Trophoblast cell (in vitro differentiated cells and primary cell): ENCODE measurements at regions not wholly inside any gene's neighbourhood (a gene's known extent, or its start where the extent isn't known, plus 50 kb on each side); places are given as distances from the start of the nearest gene placed in this dataset.
"Not testable (repeated sequence)": the region's sequence is repeated elsewhere in the genome, so short reads cannot be mapped to it uniquely, and the experiment has no call there.

Experiments used
- DNase-seq, 2 donors: peaks; one replicate each; pipeline ENCODE4 v3.0.0-alpha.2; 2016
- H2AFZ ChIP-seq: 2 replicates; pipeline ENCODE4 v1.6.1; 2013; ENCODE audit warnings: low read length, moderate library complexity, mild to moderate bottlenecking; ENCODE audit not compliant: insufficient read depth, poor library complexity
- H2AK5ac ChIP-seq: 2 replicates; pipeline ENCODE4 v1.6.1; 2013; ENCODE audit warnings: mild to moderate bottlenecking, low read length
- H2BK120ac ChIP-seq: 2 replicates; pipeline ENCODE4 v1.6.1; 2013; ENCODE audit warnings: low read length, mild to moderate bottlenecking, moderate library complexity; ENCODE audit not compliant: insufficient read depth, poor library complexity
- H2BK12ac ChIP-seq: 2 replicates; pipeline ENCODE4 v1.6.1; 2013; ENCODE audit warnings: mild to moderate bottlenecking, low read length, moderate library complexity
- H2BK5ac ChIP-seq: 2 replicates; pipeline ENCODE4 v1.6.1; 2013; ENCODE audit warnings: low read length, low read depth, moderate library complexity, mild to moderate bottlenecking; ENCODE audit not compliant: poor library complexity
- H3K14ac ChIP-seq: 2 replicates; pipeline ENCODE4 v1.6.1; 2013; ENCODE audit warnings: mild to moderate bottlenecking, low read length
- H3K18ac ChIP-seq: 2 replicates; pipeline ENCODE4 v1.6.1; 2013; ENCODE audit warnings: mild to moderate bottlenecking, low read length
- H3K23ac ChIP-seq: 2 replicates; pipeline ENCODE4 v1.6.1; 2013; ENCODE audit warnings: low read length
- H3K27ac ChIP-seq: 2 replicates; pipeline ENCODE4 v1.5.1; 2013; ENCODE audit warnings: low read depth, mild to moderate bottlenecking, inconsistent platforms, low read length, moderate library complexity
- H3K27me3 ChIP-seq: 2 replicates; pipeline ENCODE4 v1.6.1; 2013; ENCODE audit warnings: inconsistent platforms, mild to moderate bottlenecking, low read length, moderate library complexity; ENCODE audit not compliant: insufficient read depth
- H3K36me3 ChIP-seq, 2 experiments: 1 replicate in 1 of 2; 2 replicates in 1 of 2; pipeline ENCODE4 v1.6.1; 2013; ENCODE audit warnings: low read length in 2 of 2, mild to moderate bottlenecking in 2 of 2, moderate library complexity in 1 of 2; ENCODE audit not compliant: insufficient read depth in 2 of 2, control insufficient read depth in 1 of 2
- H3K4ac ChIP-seq: 2 replicates; pipeline ENCODE4 v1.6.1; 2013; ENCODE audit warnings: low read depth, mild to moderate bottlenecking, low read length, moderate library complexity
- H3K4me1 ChIP-seq, 2 experiments: 1 replicate in 1 of 2; 2 replicates in 1 of 2; pipeline ENCODE4 v1.6.1; 2013; ENCODE audit warnings: low read length in 2 of 2, mild to moderate bottlenecking in 2 of 2, moderate library complexity in 1 of 2; ENCODE audit not compliant: insufficient read depth in 2 of 2, control insufficient read depth in 1 of 2
- H3K4me2 ChIP-seq: 2 replicates; pipeline ENCODE4 v1.6.1; 2013; ENCODE audit warnings: inconsistent platforms, mild to moderate bottlenecking, low read length, moderate library complexity
- H3K4me3 ChIP-seq: 2 replicates; pipeline ENCODE4 v1.5.1; 2013; ENCODE audit warnings: mild to moderate bottlenecking, low read depth, low read length, inconsistent platforms
- H3K79me1 ChIP-seq: one replicate; pipeline ENCODE4 v1.6.1; 2013; ENCODE audit warnings: low read length
- H3K79me2 ChIP-seq: 2 replicates; pipeline ENCODE4 v1.6.1; 2013; ENCODE audit warnings: low read length, mild to moderate bottlenecking; ENCODE audit not compliant: control insufficient read depth, insufficient read depth, poor library complexity
- H3K9ac ChIP-seq: 2 replicates; pipeline ENCODE4 v1.6.1; 2013; ENCODE audit warnings: mild to moderate bottlenecking, low read length
- H3K9me3 ChIP-seq: 2 replicates; pipeline ENCODE4 v1.6.1; 2013; ENCODE audit warnings: low read depth, mild to moderate bottlenecking, control low read depth, inconsistent platforms, low read length; ENCODE audit not compliant: insufficient read depth
- H4K12ac ChIP-seq: 2 replicates; pipeline ENCODE4 v1.6.1; 2013; ENCODE audit warnings: low read depth, mild to moderate bottlenecking, low read length, moderate library complexity
- H4K8ac ChIP-seq: 2 replicates; pipeline ENCODE4 v1.6.1; 2013; ENCODE audit warnings: low read depth, mild to moderate bottlenecking, low read length, moderate library complexity
- H4K91ac ChIP-seq: one replicate; pipeline ENCODE4 v1.6.1; 2013; ENCODE audit warnings: low read depth, mild to moderate bottlenecking, low read length, moderate library complexity
- WGBS: extraction: QIAGEN DNeasy Blood & Tissue Kit; methylation state at CpG from one replicate; pipeline ENCODE4 v1.1.7; 2013; ENCODE audit warnings: missing lambda C conversion rate; ENCODE audit not compliant: insufficient read length, insufficient coverage; ENCODE audit errors: extremely low coverage; 5-methylcytosine and 5-hydroxymethylcytosine counted together

- Histone ChIP-seq H2BK5ac (no peak overlapping the region), H3K79me1 (no peaks in the 10 kb centered on the region), H3K27me3 (no peaks in the 10 kb centered on the region), H3K4ac (no peak overlapping the region), H4K12ac (no peak overlapping the region), H3K9ac (no peak overlapping the region), H3K79me2 (no peaks in the 10 kb centered on the region), H3K14ac (no peak overlapping the region), H3K4me1 (no peaks in the 10 kb centered on the region), H2AFZ (no peak overlapping the region), H2BK120ac (no peak overlapping the region), H3K4me2 (no peak overlapping the region), H2BK12ac (no peak overlapping the region), H3K4me3 (no peak overlapping the region), H4K91ac (no peak overlapping the region), H4K8ac (no peak overlapping the region), H3K36me3 (no peaks in the 10 kb centered on the region), H3K18ac (no peak overlapping the region), H2AK5ac (no peak overlapping the region), H3K23ac (no peak overlapping the region), H3K9me3 (no peaks in the 10 kb centered on the region), H3K27ac (no peak overlapping the region)
- no CpG with 5 or more reads among the region's 1 CpG for WGBS
- no peak for DNase-seq
Observed at GRCh38 chr9:74147906-74148305, 349.2 kb upstream of the RORB start.

GRCh38 chr9:74172874-74173273 is 324.3 kb upstream of the RORB start:
- Histone ChIP-seq H3K4me3 (no peak overlapping the region), H3K18ac (no peak overlapping the region), H2BK120ac (no peak overlapping the region), H2BK5ac (no peak overlapping the region), H3K27ac (no peak overlapping the region), H3K27me3 (no peaks in the 10 kb centered on the region), H3K14ac (no peak overlapping the region), H4K8ac (no peak overlapping the region), H3K9ac (no peak overlapping the region), H3K4me2 (no peak overlapping the region), H2AK5ac (no peak overlapping the region), H3K4ac (no peak overlapping the region), H3K4me1 (no peaks in the 10 kb centered on the region), H2BK12ac (no peak overlapping the region), H3K79me2 (no peaks in the 10 kb centered on the region), H4K91ac (no peak overlapping the region), H4K12ac (no peak overlapping the region), H3K79me1 (no peaks in the 10 kb centered on the region), H3K23ac (no peak overlapping the region), H3K9me3 (no peaks in the 10 kb centered on the region), H3K36me3 (no peaks in the 10 kb centered on the region), H2AFZ (no peak overlapping the region)
- WGBS, result no CpG with 5 or more reads among the region's 3 CpGs
- no peak for DNase-seq

- no peak for DNase-seq
- H2BK12ac ChIP-seq, result no peak overlapping the region
- no peak overlapping the region for H2AK5ac ChIP-seq
- no peak overlapping the region for H2BK120ac ChIP-seq
- no peak overlapping the region for H3K18ac ChIP-seq
- no peak overlapping the region for H2AFZ ChIP-seq
- H3K9me3 ChIP-seq, result no peaks in the 10 kb centered on the region
- H3K79me1 ChIP-seq, result no peaks in the 10 kb centered on the region
- no peak overlapping the region for H3K4ac ChIP-seq
- H3K4me1 ChIP-seq, result no peaks in the 10 kb centered on the region
- no peak overlapping the region for H2BK5ac ChIP-seq
- H4K12ac ChIP-seq, result no peak overlapping the region
- H4K8ac ChIP-seq, result no peak overlapping the region
- no peak overlapping the region for H3K9ac ChIP-seq
- no CpG with 5 or more reads among the region's 5 CpGs for WGBS
- no peaks in the 10 kb centered on the region for H3K27me3 ChIP-seq
- no peak overlapping the region for H3K23ac ChIP-seq
- H3K79me2 ChIP-seq, result no peaks in the 10 kb centered on the region
- H3K27ac ChIP-seq, result no peak overlapping the region
- no peak overlapping the region for H3K4me3 ChIP-seq
- H3K4me2 ChIP-seq, result no peak overlapping the region
- no peak overlapping the region for H3K14ac ChIP-seq
- no peaks in the 10 kb centered on the region for H3K36me3 ChIP-seq
- no peak overlapping the region for H4K91ac ChIP-seq
Observed at GRCh38 chr9:74173284-74173683, 323.9 kb upstream of the RORB start.

- not testable (repeated sequence) for H4K91ac ChIP-seq, H3K27ac ChIP-seq
- WGBS, result no CpG with 5 or more reads among the region's 24 CpGs
Observed at GRCh38 chr9:74197771-74198170, 299.4 kb upstream of the RORB start.

More at GRCh38 chr9:74197771-74198170, 299.4 kb upstream of the RORB start:
- H3K79me2 ChIP-seq, H3K4me3 ChIP-seq, H3K9ac ChIP-seq, H3K4me1 ChIP-seq, H2BK120ac ChIP-seq, H2AK5ac ChIP-seq, H4K12ac ChIP-seq, H3K18ac ChIP-seq, H3K4me2 ChIP-seq, H3K36me3 ChIP-seq, H2AFZ ChIP-seq, H3K4ac ChIP-seq, H2BK12ac ChIP-seq, H3K79me1 ChIP-seq, H3K9me3 ChIP-seq, DNase-seq, H2BK5ac ChIP-seq, H3K27me3 ChIP-seq, H3K14ac ChIP-seq, H3K23ac ChIP-seq, H4K8ac ChIP-seq: not testable (repeated sequence)
